Kidney tubule cell (primary cell): ENCODE measurements at regions not wholly inside any gene's neighbourhood (a gene's known extent, or its start where the extent isn't known, plus 50 kb on each side); places are given as distances from the start of the nearest gene placed in this dataset.

Source experiments
- DNase-seq: peaks from one replicate; pipeline ENCODE4 v3.0.0-alpha.2; 2018; ENCODE audit warnings: low spot score

- no peak for DNase-seq
These were observed 401.1 kb upstream of the CHAC2 start for GRCh38 chr2:53366543-53366942.

- DNase-seq = no peak
These were observed 404.7 kb upstream of the CHAC2 start for GRCh38 chr2:53362934-53363333.

GRCh38 chr2:53356291-53356905 lies 411.2 kb upstream of the CHAC2 start:
- DNase-seq = no peak

GRCh38 chr2:53353135-53354114 lies 414.2 kb upstream of the CHAC2 start:
- peak; percentile 49 for DNase-seq

- DNase-seq = no peak
These were observed 420.3 kb upstream of the CHAC2 start for GRCh38 chr2:53347269-53347668.

- no peak for DNase-seq
These were observed 425.4 kb upstream of the CHAC2 start for GRCh38 chr2:53342248-53342647.

GRCh38 chr2:53334610-53335009 lies 433.0 kb upstream of the CHAC2 start:
- DNase-seq = peak; percentile 20

- no peak for DNase-seq
These were observed 435.9 kb upstream of the CHAC2 start for GRCh38 chr2:53331667-53332066.

- peak; percentile 63 for DNase-seq
These were observed 449.7 kb upstream of the CHAC2 start for GRCh38 chr2:53317861-53318260.

GRCh38 chr2:53315149-53315548 lies 452.5 kb upstream of the CHAC2 start:
- peak; percentile 28 for DNase-seq

GRCh38 chr2:53314718-53315117 lies 452.9 kb upstream of the CHAC2 start:
- no peak for DNase-seq

- DNase-seq = peak; percentile 88
These were observed 454.0 kb upstream of the CHAC2 start for GRCh38 chr2:53313644-53314043.

- no peak for DNase-seq
These were observed 454.9 kb upstream of the CHAC2 start for GRCh38 chr2:53312721-53313120.

GRCh38 chr2:53312181-53312580 lies 455.4 kb upstream of the CHAC2 start:
- no peak for DNase-seq

- DNase-seq = no peak
These were observed 464.5 kb upstream of the CHAC2 start for GRCh38 chr2:53303012-53303578.

GRCh38 chr2:53302455-53302854 lies 465.1 kb upstream of the CHAC2 start:
- DNase-seq = no peak

GRCh38 chr2:53289309-53290006 lies 478.1 kb upstream of the CHAC2 start:
- no peak for DNase-seq

- DNase-seq = peak; percentile 65
These were observed 481.3 kb upstream of the CHAC2 start for GRCh38 chr2:53286345-53286744.

- DNase-seq = no peak
These were observed 491.9 kb upstream of the CHAC2 start for GRCh38 chr2:53275743-53276142.

- DNase-seq = no peak
These were observed 499.0 kb upstream of the CHAC2 start for GRCh38 chr2:53268626-53269025.

GRCh38 chr2:53268086-53268485 lies 499.5 kb upstream of the CHAC2 start:
- no peak for DNase-seq

- DNase-seq = no peak
These were observed 501.9 kb upstream of the CHAC2 start for GRCh38 chr2:53265544-53266299.
